ENCODE measurements at regions not wholly inside any gene's neighbourhood (a gene's known extent, or its start where the extent isn't known, plus 50 kb on each side); places are given as distances from the start of the nearest gene placed in this dataset.

- Histone ChIP-seq H3K79me2 (ENCODE audit: insufficient read depth, low read length) (no peaks in the 10 kb centered on the region), H3K4me1 (ENCODE audit: insufficient read depth, low read length) (no peaks in the 10 kb centered on the region), H3K4me3 (ENCODE audit: low read depth in 1 of 2, low read length in 2 of 2) (no peak overlapping the region), H2AFZ (ENCODE audit: low read depth, low read length) (no peak overlapping the region), H3K36me3 (ENCODE audit: insufficient read depth, low read length) (no peaks in the 10 kb centered on the region), H3K27me3 (ENCODE audit: insufficient read depth, low read length, poor library complexity) (no peaks in the 10 kb centered on the region), H3K27ac (ENCODE audit: low read length) (no peak overlapping the region), H3K4me2 (ENCODE audit: insufficient read depth, low read length) (no peak overlapping the region), H4K20me1 (ENCODE audit: insufficient read depth, low read length) (no peaks in the 10 kb centered on the region), H3K9ac (ENCODE audit: low read depth, low read length) (no peak overlapping the region), H3K9me3 (ENCODE audit: insufficient read depth, low read length, severe bottlenecking) (no peaks in the 10 kb centered on the region)
- TF ChIP-seq EZH2 (IDR thresholded peaks at IDR 0.05; ENCODE audit: borderline replicate concordance, low read depth, low read length, severe bottlenecking), result no peak
- no peak for TF ChIP-seq CTCF (IDR thresholded peaks at IDR 0.05; ENCODE audit: borderline replicate concordance, extremely low read depth, low read length, poor library complexity, severe bottlenecking)
- DNase-seq (no peak), ATAC-seq (ENCODE audit: insufficient read depth, low read depth) (no peak)
Observed at GRCh38 chr15:29456964-29457363, 187.3 kb upstream of the NSMCE3 start.

GRCh38 chr15:29456255-29456654 is 186.6 kb upstream of the NSMCE3 start:
- Histone ChIP-seq H3K79me2 (ENCODE audit: insufficient read depth, low read length) (no peaks in the 10 kb centered on the region), H3K4me1 (ENCODE audit: insufficient read depth, low read length) (no peaks in the 10 kb centered on the region), H3K27ac (ENCODE audit: low read length) (no peak overlapping the region), H3K4me3 (ENCODE audit: low read depth in 1 of 2, low read length in 2 of 2) (no peak overlapping the region), H3K36me3 (ENCODE audit: insufficient read depth, low read length) (no peaks in the 10 kb centered on the region), H3K9ac (ENCODE audit: low read depth, low read length) (no peak overlapping the region), H3K4me2 (ENCODE audit: insufficient read depth, low read length) (no peak overlapping the region), H3K27me3 (ENCODE audit: insufficient read depth, low read length, poor library complexity) (no peaks in the 10 kb centered on the region), H2AFZ (ENCODE audit: low read depth, low read length) (no peak overlapping the region), H4K20me1 (ENCODE audit: insufficient read depth, low read length) (no peaks in the 10 kb centered on the region), H3K9me3 (ENCODE audit: insufficient read depth, low read length, severe bottlenecking) (no peaks in the 10 kb centered on the region)
- TF ChIP-seq EZH2 (IDR thresholded peaks at IDR 0.05; ENCODE audit: borderline replicate concordance, low read depth, low read length, severe bottlenecking) (no peak), CTCF (IDR thresholded peaks at IDR 0.05; ENCODE audit: borderline replicate concordance, extremely low read depth, low read length, poor library complexity, severe bottlenecking) (no peak)
- DNase-seq (no peak), ATAC-seq (ENCODE audit: insufficient read depth, low read depth) (no peak)

GRCh38 chr15:29455530-29455929 is 185.9 kb upstream of the NSMCE3 start:
- no peak for TF ChIP-seq EZH2 (IDR thresholded peaks at IDR 0.05; ENCODE audit: borderline replicate concordance, low read depth, low read length, severe bottlenecking)
- TF ChIP-seq CTCF (IDR thresholded peaks at IDR 0.05; ENCODE audit: borderline replicate concordance, extremely low read depth, low read length, poor library complexity, severe bottlenecking), result no peak
- no peak overlapping the region for H3K4me2 ChIP-seq (ENCODE audit: insufficient read depth, low read length)

GRCh38 chr15:29455055-29455454 is 185.4 kb upstream of the NSMCE3 start:
- ATAC-seq (ENCODE audit: insufficient read depth, low read depth), result no peak
- no peak overlapping the region for H3K4me2 ChIP-seq (ENCODE audit: insufficient read depth, low read length)
- TF ChIP-seq EZH2 (IDR thresholded peaks at IDR 0.05; ENCODE audit: borderline replicate concordance, low read depth, low read length, severe bottlenecking), result no peak
- no peak for TF ChIP-seq CTCF (IDR thresholded peaks at IDR 0.05; ENCODE audit: borderline replicate concordance, extremely low read depth, low read length, poor library complexity, severe bottlenecking)

More at GRCh38 chr15:29455530-29455929, 185.9 kb upstream of the NSMCE3 start:
- Histone ChIP-seq H3K36me3 (ENCODE audit: insufficient read depth, low read length) (no peaks in the 10 kb centered on the region), H3K9ac (ENCODE audit: low read depth, low read length) (no peak overlapping the region), H3K4me1 (ENCODE audit: insufficient read depth, low read length) (no peaks in the 10 kb centered on the region), H3K79me2 (ENCODE audit: insufficient read depth, low read length) (no peaks in the 10 kb centered on the region), H4K20me1 (ENCODE audit: insufficient read depth, low read length) (no peaks in the 10 kb centered on the region), H3K27me3 (ENCODE audit: insufficient read depth, low read length, poor library complexity) (no peaks in the 10 kb centered on the region), H2AFZ (ENCODE audit: low read depth, low read length) (no peak overlapping the region), H3K4me3 (ENCODE audit: low read depth in 1 of 2, low read length in 2 of 2) (no peak overlapping the region), H3K27ac (ENCODE audit: low read length) (no peak overlapping the region), H3K9me3 (ENCODE audit: insufficient read depth, low read length, severe bottlenecking) (no peaks in the 10 kb centered on the region)
- no peak for ATAC-seq (ENCODE audit: insufficient read depth, low read depth)
- no peak for DNase-seq

More at GRCh38 chr15:29455055-29455454, 185.4 kb upstream of the NSMCE3 start:
- H3K27ac ChIP-seq (ENCODE audit: low read length), result no peak overlapping the region
- no peaks in the 10 kb centered on the region for H4K20me1 ChIP-seq (ENCODE audit: insufficient read depth, low read length)
- no peak overlapping the region for H3K4me3 ChIP-seq (ENCODE audit: low read depth in 1 of 2, low read length in 2 of 2)
- DNase-seq, result no peak
- no peak overlapping the region for H2AFZ ChIP-seq (ENCODE audit: low read depth, low read length)
- H3K27me3 ChIP-seq (ENCODE audit: insufficient read depth, low read length, poor library complexity), result no peaks in the 10 kb centered on the region
- H3K36me3 ChIP-seq (ENCODE audit: insufficient read depth, low read length), result no peaks in the 10 kb centered on the region
- no peaks in the 10 kb centered on the region for H3K79me2 ChIP-seq (ENCODE audit: insufficient read depth, low read length)
- H3K9ac ChIP-seq (ENCODE audit: low read depth, low read length), result no peak overlapping the region
- no peaks in the 10 kb centered on the region for H3K9me3 ChIP-seq (ENCODE audit: insufficient read depth, low read length, severe bottlenecking)
- no peaks in the 10 kb centered on the region for H3K4me1 ChIP-seq (ENCODE audit: insufficient read depth, low read length)
